HEK293T (cell line): ENCODE measurements at regions not wholly inside any gene's neighbourhood (a gene's known extent, or its start where the extent isn't known, plus 50 kb on each side); places are given as distances from the start of the nearest gene placed in this dataset.

ENCODE experiments used
- ARNT ChIP-seq: fragments of 450-650 bp; IDR thresholded peaks from 2 replicates; pipeline ENCODE4 v1.6.1; 2017; ENCODE audit warnings: mild to moderate bottlenecking
- BHLHE40 ChIP-seq: fragments of 450-650 bp; IDR thresholded peaks from 2 replicates; pipeline ENCODE4 v1.6.1; 2016; ENCODE audit warnings: mild to moderate bottlenecking, moderate library complexity, borderline replicate concordance
- ELF4 ChIP-seq: fragments of 450-650 bp; IDR thresholded peaks from 2 replicates; pipeline ENCODE4 v1.6.1; 2017; ENCODE audit warnings: antibody characterized with exemption
- FOXA1 ChIP-seq: fragments of 450-650 bp; IDR thresholded peaks from 2 replicates; pipeline ENCODE4 v1.6.1; 2016; ENCODE audit warnings: mild to moderate bottlenecking
- FOXM1 ChIP-seq: fragments of 450-650 bp; IDR thresholded peaks from 2 replicates; pipeline ENCODE4 v1.6.1; 2017; ENCODE audit warnings: mild to moderate bottlenecking, borderline replicate concordance
- LEF1 ChIP-seq: fragments of 450-650 bp; IDR thresholded peaks from 2 replicates; pipeline ENCODE4 v1.6.1; 2017; ENCODE audit warnings: mild to moderate bottlenecking, borderline replicate concordance
- NFRKB ChIP-seq: fragments of 450-650 bp; IDR thresholded peaks from 2 replicates; pipeline ENCODE4 v1.6.1; 2016; ENCODE audit warnings: mild to moderate bottlenecking, moderate library complexity
- SP1 ChIP-seq: fragments of 450-650 bp; IDR thresholded peaks from 2 replicates; pipeline ENCODE4 v1.6.1; 2017
- SUZ12 ChIP-seq: fragments of 450-650 bp; IDR thresholded peaks from 2 replicates; pipeline ENCODE4 v1.6.1; 2016; ENCODE audit warnings: mild to moderate bottlenecking
- TARDBP ChIP-seq: fragments of 450-650 bp; IDR thresholded peaks from 2 replicates; pipeline ENCODE4 v1.6.1; 2016
- ZNF384 ChIP-seq: fragments of 450-650 bp; IDR thresholded peaks from 2 replicates; pipeline ENCODE4 v1.6.1; 2016

DNA sequence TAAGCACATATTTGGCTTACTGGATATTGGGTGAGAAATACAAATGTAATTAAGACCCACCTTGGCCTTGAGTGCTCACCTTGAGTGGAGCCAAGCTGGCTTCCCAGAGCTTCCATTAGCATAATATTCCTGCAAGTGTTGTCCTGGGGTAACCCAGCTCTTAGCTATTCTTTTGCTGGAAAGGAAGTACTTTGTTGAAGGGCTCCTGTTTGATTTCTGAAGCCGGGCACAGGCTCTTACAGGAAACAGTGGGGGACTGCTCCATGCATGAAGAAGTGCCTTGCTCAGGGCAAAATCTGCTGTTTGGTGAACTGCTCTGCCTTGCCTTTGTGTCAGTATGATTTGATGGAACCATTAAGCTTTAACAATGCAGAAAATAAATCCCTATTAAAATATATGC is 325.4 kb downstream of the SMAD2 start:
- no peak for TF ChIP-seq FOXA1
- TF ChIP-seq SUZ12, result no peak
- TF ChIP-seq SP1, result no peak
- no peak for TF ChIP-seq FOXM1
- TF ChIP-seq ZNF384, result no peak
- TF ChIP-seq LEF1, result no peak
- no peak for TF ChIP-seq ARNT
- TF ChIP-seq BHLHE40, result no peak
- no peak for TF ChIP-seq NFRKB
- TF ChIP-seq ELF4, result no peak
- TF ChIP-seq TARDBP, result no peak
